Vagina (tissue), 2 donors: ENCODE measurements at regions not wholly inside any gene's neighbourhood (a gene's known extent, or its start where the extent isn't known, plus 50 kb on each side); places are given as distances from the start of the nearest gene placed in this dataset.

Experiments used
- CTCF ChIP-seq, 3 experiments: fragments of 450-650 bp in 2 of 3; fragments of 200-600 bp in 1 of 3; sonication (generic) in 1 of 3; IDR thresholded peaks; one replicate each; pipeline ENCODE4 v1.5.1; 2017 to 2019; ENCODE audit warnings: antibody characterized with exemption in 3 of 3, mild to moderate bottlenecking in 2 of 3, moderate library complexity in 2 of 3
- POLR2A ChIP-seq, 2 donors: fragments of 450-650 bp; IDR thresholded peaks; one replicate each; pipeline ENCODE4 v1.6.1; 2017; ENCODE audit warnings: antibody characterized with exemption in 2 of 2, mild to moderate bottlenecking in 2 of 2, moderate library complexity in 2 of 2
- POLR2AphosphoS5 ChIP-seq, 2 donors: sonication (generic); formaldehyde crosslinking; IDR thresholded peaks; one replicate each; pipeline ENCODE4 v1.9.0; 2017; ENCODE audit warnings: antibody characterized with exemption in 2 of 2, mild to moderate bottlenecking in 2 of 2, low read depth in 1 of 2; ENCODE audit not compliant: insufficient read depth in 1 of 2

DNA sequence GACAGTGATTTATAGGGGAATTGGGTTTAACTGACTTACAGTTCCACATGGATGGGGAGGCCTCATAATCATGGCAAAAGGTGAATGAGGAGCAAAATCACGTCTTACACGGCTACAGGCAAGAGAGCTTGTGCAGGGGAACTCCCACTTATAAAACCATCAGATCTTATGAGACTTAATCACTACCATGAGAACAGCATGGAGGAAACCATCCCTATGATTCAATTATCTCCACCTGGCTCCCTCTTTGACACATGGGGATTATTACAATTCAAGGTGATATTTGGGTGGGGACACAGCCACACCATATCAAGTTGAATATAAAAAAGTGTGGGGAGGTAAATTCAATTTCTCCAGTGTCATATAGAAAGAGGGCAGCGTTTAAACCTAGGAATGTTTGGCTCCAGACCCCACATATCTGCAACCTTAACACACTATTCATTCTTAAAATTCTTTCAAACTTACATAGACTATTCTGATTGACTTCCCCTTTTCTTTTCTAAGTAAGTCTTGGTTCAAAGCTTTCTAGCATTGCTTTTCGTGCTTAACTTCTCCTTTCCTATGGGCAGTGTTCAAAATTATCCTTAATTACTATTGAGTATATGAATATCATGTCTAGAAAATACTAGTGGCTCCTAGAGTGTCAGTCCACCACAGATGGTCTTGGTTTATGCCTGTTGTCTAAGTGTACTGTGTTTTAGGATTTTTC lies 446.7 kb upstream of the GBE1 start:
- no peak for TF ChIP-seq POLR2AphosphoS5 (IDR thresholded peaks at IDR 0.05; ENCODE audit: insufficient read depth in 1 of 2, low read depth in 1 of 2)
- TF ChIP-seq CTCF (IDR thresholded peaks at IDR 0.05), result no peak
- TF ChIP-seq POLR2A (IDR thresholded peaks at IDR 0.05), result no peak
